Lower lobe of right lung (tissue), 2 donors: ENCODE measurements at regions not wholly inside any gene's neighbourhood (a gene's known extent, or its start where the extent isn't known, plus 50 kb on each side); places are given as distances from the start of the nearest gene placed in this dataset.
"Not testable (repeated sequence)": the region's sequence is repeated elsewhere in the genome, so short reads cannot be mapped to it uniquely, and the experiment has no call there.

Source experiments
- ATAC-seq, 2 donors: fragments of 200-7000 bp; cut with Tn5 transposase; one replicate each; pipeline ENCODE4 v1.9.1; 2020 to 2022; ENCODE audit warnings: mild to moderate bottlenecking in 2 of 2, moderate library complexity in 2 of 2
- DNase-seq: peaks from one replicate; pipeline ENCODE4 v3.0.0-alpha.2; 2020
- H3K27ac ChIP-seq: fragments of 200-600 bp; one replicate; pipeline ENCODE4 v1.8.0; 2022
- H3K27me3 ChIP-seq: fragments of 200-600 bp; one replicate; pipeline ENCODE4 v1.8.0; 2022; ENCODE audit warnings: low read depth
- H3K36me3 ChIP-seq: fragments of 200-600 bp; one replicate; pipeline ENCODE4 v1.8.0; 2022; ENCODE audit warnings: mild to moderate bottlenecking
- H3K4me1 ChIP-seq: fragments of 200-600 bp; one replicate; pipeline ENCODE4 v1.8.0; 2022
- H3K4me3 ChIP-seq: fragments of 200-600 bp; one replicate; pipeline ENCODE4 v1.8.0; 2022; ENCODE audit warnings: mild to moderate bottlenecking
- H3K9me3 ChIP-seq: fragments of 200-600 bp; one replicate; pipeline ENCODE4 v1.8.0; 2022
- CTCF ChIP-seq: fragments of 200-600 bp; IDR thresholded peaks from one replicate; pipeline ENCODE4 v1.8.0; 2022; ENCODE audit warnings: antibody characterized with exemption, mild to moderate bottlenecking
- intact Hi-C: fragments of 100-400 bp; cut with DNase I; formaldehyde crosslinking; loops from one replicate; pipeline ENCODE4 v1.11.0; 2022
- donor health status: DM: no; HTN: yes; CAD: no; lungs with severe emphysema.

DNA sequence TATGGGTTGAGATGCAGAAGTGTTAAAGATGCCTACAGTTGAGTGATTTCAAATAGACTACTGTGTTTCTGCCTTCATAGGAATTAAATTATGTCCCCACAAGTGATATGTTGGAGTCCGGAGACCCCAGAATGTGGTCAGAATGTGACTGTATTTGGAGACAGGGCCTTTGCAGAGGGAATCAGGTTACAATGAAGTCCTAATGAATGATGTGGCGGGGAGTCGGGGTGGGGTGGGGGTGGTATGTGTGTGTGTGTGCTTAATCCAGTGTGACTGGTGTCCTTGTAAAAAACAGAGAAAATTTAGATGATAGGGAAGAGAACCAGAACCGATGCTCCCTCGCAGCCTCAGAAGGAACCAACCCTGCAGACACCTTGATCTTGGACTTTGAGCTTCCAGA is 448.2 kb downstream of the QKI start:
- H3K9me3 ChIP-seq = no peaks in the 10 kb centered on the region
- no peak for TF ChIP-seq CTCF
- H3K4me3 ChIP-seq = no peak overlapping the region
- no peaks in the 10 kb centered on the region for H3K27me3 ChIP-seq
- H3K27ac ChIP-seq = no peak overlapping the region
- H3K4me1 ChIP-seq = peaks cover 14% of the 10 kb centered on the region
- ATAC-seq = no peak
- no peaks in the 10 kb centered on the region for H3K36me3 ChIP-seq
- DNase-seq = no peak
- intact Hi-C loops = no loop called here

- no peak for TF ChIP-seq CTCF
- Histone ChIP-seq H3K27ac (no peak overlapping the region), H3K36me3 (no peaks in the 10 kb centered on the region), H3K27me3 (no peaks in the 10 kb centered on the region), H3K9me3 (no peaks in the 10 kb centered on the region), H3K4me3 (no peak overlapping the region), H3K4me1 (peaks cover 14% of the 10 kb centered on the region)
- no peak for DNase-seq
- intact Hi-C loops = no loop called here
- no peak for ATAC-seq
Observed at GRCh38 chr6:163861627-163862026, 447.1 kb downstream of the QKI start.

- Histone ChIP-seq H3K9me3 (no peaks in the 10 kb centered on the region), H3K4me3 (no peak overlapping the region), H3K27ac (no peak overlapping the region), H3K36me3 (no peaks in the 10 kb centered on the region), H3K27me3 (no peaks in the 10 kb centered on the region), H3K4me1 (peaks cover 14% of the 10 kb centered on the region)
- DNase-seq (no peak), ATAC-seq (peak; percentile 46 to 65)
- intact Hi-C loops = no loop called here
- TF ChIP-seq CTCF = no peak
Observed at GRCh38 chr6:163860287-163861081, 446.0 kb downstream of the QKI start.

DNA sequence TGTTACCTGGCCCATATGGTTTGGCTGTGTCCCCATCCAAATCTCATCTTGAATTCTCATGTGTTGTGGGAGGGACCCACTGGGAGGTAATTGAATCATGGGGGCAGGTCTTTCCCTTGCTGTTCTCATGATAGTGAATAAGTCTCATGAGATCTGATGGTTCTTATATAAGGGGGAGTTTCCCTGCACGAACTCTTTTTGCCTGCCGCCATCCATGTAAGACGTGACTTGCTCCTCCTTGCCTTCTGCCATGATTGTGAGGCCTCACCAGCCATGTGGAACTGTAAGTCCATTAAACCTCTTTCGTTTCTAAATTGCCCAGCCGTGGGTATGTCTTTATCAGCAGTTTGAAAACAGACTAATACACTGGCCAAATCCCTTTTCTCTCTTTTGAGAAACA is 444.4 kb downstream of the QKI start:
- intact Hi-C loops, DNase-seq, H3K27ac ChIP-seq, H3K9me3 ChIP-seq, ATAC-seq, H3K36me3 ChIP-seq, H3K27me3 ChIP-seq, H3K4me3 ChIP-seq: not testable (repeated sequence)
- peaks cover 14% of the 10 kb centered on the region for H3K4me1 ChIP-seq

GRCh38 chr6:163857421-163857820 is 442.9 kb downstream of the QKI start:
- Histone ChIP-seq H3K9me3 (no peaks in the 10 kb centered on the region), H3K27ac (no peak overlapping the region), H3K27me3 (no peaks in the 10 kb centered on the region), H3K36me3 (no peaks in the 10 kb centered on the region), H3K4me3 (no peak overlapping the region), H3K4me1 (peaks cover 14% of the 10 kb centered on the region)
- TF ChIP-seq CTCF = no peak
- DNase-seq = no peak
- intact Hi-C loops = no loop called here
- peak in 1 of 2 donors; percentile 48 for ATAC-seq

DNA sequence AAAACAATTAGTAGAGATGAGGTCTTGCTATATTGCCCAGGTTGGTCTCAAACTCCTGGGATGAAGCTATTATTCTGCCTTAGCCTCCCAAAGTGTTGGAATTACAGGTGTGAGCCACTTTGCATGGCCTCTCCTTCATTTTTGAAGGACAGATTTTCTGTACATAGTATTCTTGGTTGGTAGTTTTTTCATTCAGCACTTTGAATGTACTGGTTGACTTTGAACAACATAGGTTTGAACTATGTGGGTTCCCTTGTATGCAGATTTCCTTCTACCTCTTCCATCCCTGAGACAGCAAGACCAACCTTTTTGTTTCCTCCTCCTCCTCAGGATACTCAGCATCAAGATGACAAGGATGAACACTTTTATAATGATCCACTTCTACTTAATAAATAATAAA is 436.4 kb downstream of the QKI start:
- ATAC-seq = no peak

More for the DNA sequence above, 436.4 kb downstream of the QKI start:
- no peak for DNase-seq
- Histone ChIP-seq H3K9me3 (peaks cover 12% of the 10 kb centered on the region), H3K4me1 (no peaks in the 10 kb centered on the region), H3K4me3 (no peak overlapping the region), H3K27ac (no peak overlapping the region), H3K27me3 (no peaks in the 10 kb centered on the region), H3K36me3 (no peaks in the 10 kb centered on the region)
- intact Hi-C loops = no loop called here
- no peak for TF ChIP-seq CTCF
